H9 (cell line): ENCODE measurements at regions not wholly inside any gene's neighbourhood (a gene's known extent, or its start where the extent isn't known, plus 50 kb on each side); places are given as distances from the start of the nearest gene placed in this dataset.

Experiments
- DNase-seq: peaks from one replicate; pipeline ENCODE4 v3.0.0-alpha.2; 2017
- H2AFZ ChIP-seq: one replicate; pipeline ENCODE4 v1.6.1; 2013; ENCODE audit warnings: mild to moderate bottlenecking, low read length, control low read depth, moderate library complexity
- H2AK5ac ChIP-seq: 2 replicates; pipeline ENCODE4 v1.6.1; 2013; ENCODE audit warnings: low read length, control low read depth, mixed read lengths; ENCODE audit not compliant: insufficient read length
- H2BK120ac ChIP-seq: one replicate; pipeline ENCODE4 v1.6.1; 2013; ENCODE audit warnings: low read depth, mild to moderate bottlenecking, low read length, control low read depth, inconsistent platforms; ENCODE audit not compliant: poor library complexity, severe bottlenecking
- H2BK12ac ChIP-seq: 2 replicates; pipeline ENCODE4 v1.6.1; 2013; ENCODE audit warnings: low read length, control low read depth, mixed read lengths, low read depth; ENCODE audit not compliant: insufficient read length
- H2BK15ac ChIP-seq: 2 replicates; pipeline ENCODE4 v1.6.1; 2013; ENCODE audit warnings: low read depth, low read length, control low read depth
- H2BK20ac ChIP-seq: one replicate; pipeline ENCODE4 v1.6.1; 2013; ENCODE audit warnings: low read depth, mild to moderate bottlenecking, low read length, control low read depth, inconsistent platforms; ENCODE audit not compliant: poor library complexity, severe bottlenecking
- H2BK5ac ChIP-seq: 2 replicates; pipeline ENCODE4 v1.6.1; 2013; ENCODE audit warnings: low read length, control low read depth, mixed read lengths; ENCODE audit not compliant: insufficient read length
- H3K14ac ChIP-seq: 2 replicates; pipeline ENCODE4 v1.6.1; 2013; ENCODE audit warnings: low read length, control low read depth; ENCODE audit not compliant: insufficient read depth
- H3K18ac ChIP-seq: 2 replicates; pipeline ENCODE4 v1.6.1; 2013; ENCODE audit warnings: low read depth, mild to moderate bottlenecking, mixed read lengths, low read length, control low read depth; ENCODE audit not compliant: insufficient read length
- H3K23ac ChIP-seq: 2 replicates; pipeline ENCODE4 v1.6.1; 2013; ENCODE audit warnings: low read length, control low read depth, mixed read lengths, low read depth; ENCODE audit not compliant: insufficient read length
- H3K23me2 ChIP-seq: 2 replicates; pipeline ENCODE4 v1.6.1; 2013; ENCODE audit warnings: low read depth, mild to moderate bottlenecking, mixed read lengths, low read length, control low read depth; ENCODE audit not compliant: insufficient read length, poor library complexity, severe bottlenecking
- H3K27ac ChIP-seq: 2 replicates; pipeline ENCODE4 v1.5.1; 2013; ENCODE audit warnings: low read length, control low read depth, mixed read lengths, low read depth; ENCODE audit not compliant: insufficient read length
- H3K27me3 ChIP-seq: 2 replicates; pipeline ENCODE4 v1.6.1; 2013; ENCODE audit warnings: low read length, control low read depth, inconsistent platforms; ENCODE audit not compliant: insufficient read depth
- H3K4ac ChIP-seq: 2 replicates; pipeline ENCODE4 v1.6.1; 2013; ENCODE audit warnings: low read depth, mild to moderate bottlenecking, control low read depth, inconsistent platforms, low read length, moderate library complexity
- H3K4me1 ChIP-seq: 2 replicates; pipeline ENCODE4 v1.6.1; 2013; ENCODE audit warnings: low read length, control low read depth, inconsistent platforms; ENCODE audit not compliant: insufficient read depth
- H3K4me2 ChIP-seq: 2 replicates; pipeline ENCODE4 v1.6.1; 2013; ENCODE audit warnings: low read length, control low read depth, mixed read lengths; ENCODE audit not compliant: insufficient read length, insufficient read depth
- H3K56ac ChIP-seq: 2 replicates; pipeline ENCODE4 v1.6.1; 2013; ENCODE audit warnings: low read depth, mild to moderate bottlenecking, mixed read lengths, low read length, control low read depth; ENCODE audit not compliant: insufficient read length
- H3K79me1 ChIP-seq: 2 replicates; pipeline ENCODE4 v1.6.1; 2013; ENCODE audit warnings: low read depth, mild to moderate bottlenecking, moderate library complexity, low read length, control low read depth, inconsistent platforms; ENCODE audit not compliant: insufficient read depth, poor library complexity, severe bottlenecking
- H3K79me2 ChIP-seq: 2 replicates; pipeline ENCODE4 v1.6.1; 2013; ENCODE audit warnings: low read length, control low read depth, inconsistent platforms; ENCODE audit not compliant: insufficient read depth
- H3K9ac ChIP-seq: 2 replicates; pipeline ENCODE4 v1.6.1; 2013; ENCODE audit warnings: low read length, control low read depth, mixed read lengths; ENCODE audit not compliant: insufficient read length; ENCODE audit errors: extremely low read depth
- H3K9me3 ChIP-seq: one replicate; pipeline ENCODE4 v1.6.1; 2013; ENCODE audit warnings: low read depth, low read length, inconsistent platforms; ENCODE audit not compliant: control insufficient read depth
- H3T11ph ChIP-seq: one replicate; pipeline ENCODE4 v1.6.1; 2013; ENCODE audit warnings: mild to moderate bottlenecking, low read length, control low read depth, inconsistent platforms
- H4K20me1 ChIP-seq: one replicate; pipeline ENCODE4 v1.6.1; 2013; ENCODE audit not compliant: control insufficient read depth, insufficient read length, insufficient read depth
- H4K5ac ChIP-seq: 2 replicates; pipeline ENCODE4 v1.6.1; 2013; ENCODE audit warnings: low read depth, mild to moderate bottlenecking, mixed read lengths, low read length, control low read depth; ENCODE audit not compliant: insufficient read length
- H4K8ac ChIP-seq: replicated peaks from 2 replicates; pipeline ENCODE4 v1.6.1; 2013; ENCODE audit warnings: low read length, control low read depth, mixed read lengths, low read depth; ENCODE audit not compliant: insufficient read length
- H4K91ac ChIP-seq: 2 replicates; pipeline ENCODE4 v1.6.1; 2013; ENCODE audit warnings: low read depth, mild to moderate bottlenecking, moderate library complexity, mixed read lengths, low read length, control low read depth; ENCODE audit not compliant: insufficient read length
- H3K27ac Mint-ChIP-seq, 3 experiments: 2 replicates in 2 of 3; 3 replicates in 1 of 3; pipeline ENCODE4 v1.8.0; 2020 to 2021; ENCODE audit warnings: mixed read lengths in 3 of 3, mild to moderate bottlenecking in 1 of 3, moderate library complexity in 1 of 3
- H3K27me3 Mint-ChIP-seq: 2 replicates; pipeline ENCODE4 v1.8.0; 2021; ENCODE audit warnings: low read depth, mild to moderate bottlenecking, moderate library complexity, mixed read lengths
- H3K36me3 Mint-ChIP-seq, 3 experiments: 2 replicates in 2 of 3; 3 replicates in 1 of 3; pipeline ENCODE4 v1.8.0; 2020 to 2021; ENCODE audit warnings: low read depth in 3 of 3, mixed read lengths in 3 of 3; ENCODE audit not compliant: insufficient read depth in 1 of 3
- H3K4me1 Mint-ChIP-seq, 2 experiments: 2 replicates each; pipeline ENCODE4 v1.8.0; 2020; ENCODE audit warnings: mixed read lengths in 2 of 2
- H3K4me3 Mint-ChIP-seq, 2 experiments: 2 replicates in 1 of 2; 3 replicates in 1 of 2; pipeline ENCODE4 v1.8.0; 2020 to 2021; ENCODE audit warnings: mild to moderate bottlenecking in 2 of 2, mixed read lengths in 2 of 2, moderate library complexity in 1 of 2
- H3K9me3 Mint-ChIP-seq, 2 experiments: 2 replicates in 1 of 2; 3 replicates in 1 of 2; pipeline ENCODE4 v1.8.0; 2020; ENCODE audit warnings: mild to moderate bottlenecking in 2 of 2, mixed read lengths in 2 of 2, moderate library complexity in 1 of 2
- WGBS: extraction: QIAGEN DNeasy Blood & Tissue Kit; methylation state at CpG from one replicate; pipeline ENCODE4 v1.1.7; 2013; ENCODE audit warnings: missing lambda C conversion rate, low lambda C conversion rate, mixed read lengths; ENCODE audit not compliant: insufficient read length; ENCODE audit errors: extremely low coverage; 5-methylcytosine and 5-hydroxymethylcytosine counted together
- TF ChIP-seq, protein P1 (sequence below): fragments of 200-600 bp; sonication (generic); conservative IDR thresholded peaks from 3 replicates; pipeline ENCODE4 v1.8.0; 2021; ENCODE audit warnings: antibody characterized with exemption, mild to moderate bottlenecking

DNA sequence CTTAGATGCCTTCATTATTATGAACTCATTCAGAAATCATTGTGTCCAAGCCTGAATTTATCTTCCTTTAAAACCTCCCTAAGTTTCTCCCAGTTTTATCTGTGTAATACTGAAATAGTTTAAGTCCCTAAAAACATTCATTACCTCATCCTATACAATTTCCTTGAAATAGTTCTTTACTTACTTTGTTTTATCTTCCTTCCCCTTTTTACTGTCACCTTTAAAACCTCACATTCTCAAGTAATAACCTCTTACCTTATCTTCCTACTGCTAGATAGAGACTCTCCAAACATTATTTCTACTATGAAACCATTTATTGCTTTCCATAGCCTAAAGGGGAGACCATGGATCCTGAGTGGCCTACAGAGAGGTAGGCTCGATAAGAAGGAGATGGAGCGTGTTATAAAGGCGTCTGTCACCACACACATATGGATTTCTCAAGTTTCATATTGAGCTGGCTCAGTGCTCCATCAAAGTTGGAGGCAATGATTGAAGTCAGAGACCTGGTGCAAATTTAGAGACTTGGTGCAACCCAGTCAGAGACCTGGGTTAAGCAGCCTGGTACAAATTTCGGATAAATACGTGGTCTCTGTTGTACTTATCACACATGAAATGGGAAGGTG is 140.4 kb downstream of the NFKBIZ start:
- Histone ChIP-seq H2BK120ac (no peak overlapping the region), H3K23ac (no peak overlapping the region), H4K5ac (no peak overlapping the region), H3K14ac (no peak overlapping the region), H3K4me1 (no peaks in the 10 kb centered on the region), H4K8ac (no peak overlapping the region), H3K4me2 (no peak overlapping the region), H3K27me3 (no peaks in the 10 kb centered on the region), H3K4ac (no peak overlapping the region), H2AK5ac (no peak overlapping the region), H4K20me1 (no peaks in the 10 kb centered on the region), H3K9ac (no peak overlapping the region), H3K18ac (no peak overlapping the region), H2AFZ (no peak overlapping the region), H3K9me3 (no peaks in the 10 kb centered on the region), H3K79me1 (no peaks in the 10 kb centered on the region), H3K56ac (no peak overlapping the region), H2BK5ac (no peak overlapping the region), H4K91ac (no peak overlapping the region), H3K79me2 (no peaks in the 10 kb centered on the region), H3K27ac (no peak overlapping the region), H3K23me2 (no peaks in the 10 kb centered on the region), H2BK15ac (no peak overlapping the region), H3T11ph (no peak overlapping the region), H2BK20ac (no peak overlapping the region), H2BK12ac (no peak overlapping the region)
- Mint-ChIP-seq H3K27me3 (no peaks in the 10 kb centered on the region), H3K36me3 (no peaks in the 10 kb centered on the region), H3K27ac (no peak overlapping the region), H3K9me3 (no peaks in the 10 kb centered on the region), H3K4me1 (peaks cover 0 to 4% of the 10 kb centered on the region in 2 experiments; a peak in 1 of 4 replicates), H3K4me3 (no peak overlapping the region)
- no peak for DNase-seq
- TF ChIP-seq, protein P1, sequence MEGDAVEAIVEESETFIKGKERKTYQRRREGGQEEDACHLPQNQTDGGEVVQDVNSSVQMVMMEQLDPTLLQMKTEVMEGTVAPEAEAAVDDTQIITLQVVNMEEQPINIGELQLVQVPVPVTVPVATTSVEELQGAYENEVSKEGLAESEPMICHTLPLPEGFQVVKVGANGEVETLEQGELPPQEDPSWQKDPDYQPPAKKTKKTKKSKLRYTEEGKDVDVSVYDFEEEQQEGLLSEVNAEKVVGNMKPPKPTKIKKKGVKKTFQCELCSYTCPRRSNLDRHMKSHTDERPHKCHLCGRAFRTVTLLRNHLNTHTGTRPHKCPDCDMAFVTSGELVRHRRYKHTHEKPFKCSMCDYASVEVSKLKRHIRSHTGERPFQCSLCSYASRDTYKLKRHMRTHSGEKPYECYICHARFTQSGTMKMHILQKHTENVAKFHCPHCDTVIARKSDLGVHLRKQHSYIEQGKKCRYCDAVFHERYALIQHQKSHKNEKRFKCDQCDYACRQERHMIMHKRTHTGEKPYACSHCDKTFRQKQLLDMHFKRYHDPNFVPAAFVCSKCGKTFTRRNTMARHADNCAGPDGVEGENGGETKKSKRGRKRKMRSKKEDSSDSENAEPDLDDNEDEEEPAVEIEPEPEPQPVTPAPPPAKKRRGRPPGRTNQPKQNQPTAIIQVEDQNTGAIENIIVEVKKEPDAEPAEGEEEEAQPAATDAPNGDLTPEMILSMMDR: no peak
- no CpG with 5 or more reads among the region's 5 CpGs for WGBS
